ENCODE measurements at regions not wholly inside any gene's neighbourhood (a gene's known extent, or its start where the extent isn't known, plus 50 kb on each side); places are given as distances from the start of the nearest gene placed in this dataset.

GRCh38 chr1:239897458-239897857 lies 194.2 kb upstream of the FMN2 start:
- no peak overlapping the region for H2AFZ ChIP-seq
- intact Hi-C loops (cut with micrococcal nuclease; ENCODE audit: unreplicated experiment), result loop anchor here (10.0 kb wide), 1 partner anchor 263 kb away; no protein-coding TSS in a partner anchor
- no peaks in the 10 kb centered on the region for H3K36me3 ChIP-seq (ENCODE audit: low read depth)
- ChIA-PET CTCF (interaction anchor here (0.5 kb wide), 1 partner anchor 80 kb away, joined by 3 read pairs; no protein-coding TSS in a partner anchor), POLR2A (ENCODE audit: unreplicated experiment) (no interaction called here)
- H3F3A ChIP-seq (ENCODE audit: insufficient read depth, low read depth), result peaks cover 16% of the 10 kb centered on the region; the same call in 1 of the 2 replicates
- no peak overlapping the region for H3K4me2 ChIP-seq
- no peaks in the 10 kb centered on the region for H3K27me3 ChIP-seq (ENCODE audit: insufficient read depth, low read depth)
- DNase-seq, result no peak
- H3K4me3 ChIP-seq, result no peak overlapping the region
- no peak for TF ChIP-seq EZH2 (IDR thresholded peaks at IDR 0.05; ENCODE audit: low read depth)
- TF ChIP-seq, protein P1, sequence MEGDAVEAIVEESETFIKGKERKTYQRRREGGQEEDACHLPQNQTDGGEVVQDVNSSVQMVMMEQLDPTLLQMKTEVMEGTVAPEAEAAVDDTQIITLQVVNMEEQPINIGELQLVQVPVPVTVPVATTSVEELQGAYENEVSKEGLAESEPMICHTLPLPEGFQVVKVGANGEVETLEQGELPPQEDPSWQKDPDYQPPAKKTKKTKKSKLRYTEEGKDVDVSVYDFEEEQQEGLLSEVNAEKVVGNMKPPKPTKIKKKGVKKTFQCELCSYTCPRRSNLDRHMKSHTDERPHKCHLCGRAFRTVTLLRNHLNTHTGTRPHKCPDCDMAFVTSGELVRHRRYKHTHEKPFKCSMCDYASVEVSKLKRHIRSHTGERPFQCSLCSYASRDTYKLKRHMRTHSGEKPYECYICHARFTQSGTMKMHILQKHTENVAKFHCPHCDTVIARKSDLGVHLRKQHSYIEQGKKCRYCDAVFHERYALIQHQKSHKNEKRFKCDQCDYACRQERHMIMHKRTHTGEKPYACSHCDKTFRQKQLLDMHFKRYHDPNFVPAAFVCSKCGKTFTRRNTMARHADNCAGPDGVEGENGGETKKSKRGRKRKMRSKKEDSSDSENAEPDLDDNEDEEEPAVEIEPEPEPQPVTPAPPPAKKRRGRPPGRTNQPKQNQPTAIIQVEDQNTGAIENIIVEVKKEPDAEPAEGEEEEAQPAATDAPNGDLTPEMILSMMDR (conservative IDR thresholded peaks at IDR 0.05), result no peak
- H3K79me2 ChIP-seq (ENCODE audit: low read depth), result no peaks in the 10 kb centered on the region
- H3K9me3 ChIP-seq (ENCODE audit: insufficient read depth, low read depth), result no peaks in the 10 kb centered on the region
- peaks cover 25% of the 10 kb centered on the region for H3K4me1 ChIP-seq (replicated peaks; ENCODE audit: insufficient read depth)
- H3K9me2 ChIP-seq (ENCODE audit: insufficient read depth), result no peaks in the 10 kb centered on the region
- no peak overlapping the region for H3K27ac ChIP-seq
- H4K20me1 ChIP-seq (ENCODE audit: insufficient read depth), result no peaks in the 10 kb centered on the region; the same call in 1 of the 2 replicates
- no TSS peak for BruUV-seq (replicated peaks)

GRCh38 chr1:239898062-239898730 lies 193.5 kb upstream of the FMN2 start:
- no peaks in the 10 kb centered on the region for H3K9me3 ChIP-seq (ENCODE audit: insufficient read depth, low read depth)
- no peak overlapping the region; the same call in 1 of the 2 replicates for H2AFZ ChIP-seq
- H3K27ac ChIP-seq, result no peak overlapping the region
- peak; percentile 65 to 76 for DNase-seq
- BruUV-seq (replicated peaks), result no TSS peak
- H3K79me2 ChIP-seq (ENCODE audit: low read depth), result no peaks in the 10 kb centered on the region
- ChIA-PET POLR2A (ENCODE audit: unreplicated experiment) (no interaction called here), CTCF (interaction anchor here (0.5 kb wide), 1 partner anchor 81 kb away, joined by 3 read pairs; no protein-coding TSS in a partner anchor)
- no peaks in the 10 kb centered on the region for H3K27me3 ChIP-seq (ENCODE audit: insufficient read depth, low read depth)
- no peak overlapping the region for H3K4me3 ChIP-seq
- H3K9me2 ChIP-seq (ENCODE audit: insufficient read depth), result no peaks in the 10 kb centered on the region
- no peaks in the 10 kb centered on the region; the same call in 1 of the 2 replicates for H4K20me1 ChIP-seq (ENCODE audit: insufficient read depth)
- peak overlapping the region; percentile 57; the same call in 1 of the 2 replicates for H3K4me2 ChIP-seq
- TF ChIP-seq EZH2 (IDR thresholded peaks at IDR 0.05; ENCODE audit: low read depth), result no peak
- TF ChIP-seq, protein P1 (conservative IDR thresholded peaks at IDR 0.05), result peak; percentile 98
- H3K36me3 ChIP-seq (ENCODE audit: low read depth), result no peaks in the 10 kb centered on the region
- H3K4me1 ChIP-seq (replicated peaks; ENCODE audit: insufficient read depth), result peaks cover 18% of the 10 kb centered on the region
- intact Hi-C loops (cut with micrococcal nuclease; ENCODE audit: unreplicated experiment), result loop anchor here (1.0 to 10.0 kb wide), 5 partner anchors 83 to 590 kb away; no protein-coding TSS in a partner anchor
- peaks cover 9% of the 10 kb centered on the region; the same call in 1 of the 2 replicates for H3F3A ChIP-seq (ENCODE audit: insufficient read depth, low read depth)

GRCh38 chr1:239899747-239900146 lies 191.9 kb upstream of the FMN2 start:
- CTCF ChIA-PET, result no interaction called here
- Histone ChIP-seq H3K79me2 (ENCODE audit: low read depth) (no peaks in the 10 kb centered on the region), H3F3A (ENCODE audit: insufficient read depth, low read depth) (no peaks in the 10 kb centered on the region), H3K9me3 (ENCODE audit: insufficient read depth, low read depth) (no peaks in the 10 kb centered on the region), H3K4me1 (replicated peaks; ENCODE audit: insufficient read depth) (0 out of 2 replicates have a peak, but pooled peaks cover 8% of the 10 kb centered on the region), H4K20me1 (ENCODE audit: insufficient read depth) (no peaks in the 10 kb centered on the region), H3K9me2 (ENCODE audit: insufficient read depth) (no peaks in the 10 kb centered on the region), H3K27me3 (ENCODE audit: insufficient read depth, low read depth) (no peaks in the 10 kb centered on the region), H3K4me3 (no peak overlapping the region), H3K36me3 (ENCODE audit: low read depth) (no peaks in the 10 kb centered on the region), H2AFZ (no peak overlapping the region), H3K27ac (no peak overlapping the region), H3K4me2 (no peak overlapping the region)
- POLR2A ChIA-PET (ENCODE audit: unreplicated experiment), result no interaction called here
- no TSS peak for BruUV-seq (replicated peaks)
- TF ChIP-seq EZH2 (IDR thresholded peaks at IDR 0.05; ENCODE audit: low read depth), result no peak
- TF ChIP-seq, protein P1 (conservative IDR thresholded peaks at IDR 0.05), result no peak
- intact Hi-C loops (cut with micrococcal nuclease; ENCODE audit: unreplicated experiment), result loop anchor here (2.0 to 10.0 kb wide), 3 partner anchors 85 to 265 kb away; no protein-coding TSS in a partner anchor
- no peak for DNase-seq

Measured in PC-9 (cell line).